GM21447 (cell line): ENCODE measurements at regions not wholly inside any gene's neighbourhood (a gene's known extent, or its start where the extent isn't known, plus 50 kb on each side); places are given as distances from the start of the nearest gene placed in this dataset.
"Not testable (repeated sequence)": the region's sequence is repeated elsewhere in the genome, so short reads cannot be mapped to it uniquely, and the experiment has no call there.

Experiments used
- ATAC-seq: cut with Tn5 transposase; IDR thresholded peaks from one replicate; pipeline ENCODE4 v1.9.1; 2021; ENCODE audit not compliant: unreplicated experiment

GRCh38 chr9:12351293-12352044 lies 341.7 kb upstream of the TYRP1 start:
- no peak for ATAC-seq

GRCh38 chr9:12352045-12352315 lies 341.2 kb upstream of the TYRP1 start:
- no peak for ATAC-seq

GRCh38 chr9:12363439-12363838 lies 329.7 kb upstream of the TYRP1 start:
- no peak for ATAC-seq

GRCh38 chr9:12368569-12368968 lies 324.6 kb upstream of the TYRP1 start:
- ATAC-seq = no peak

GRCh38 chr9:12391839-12392509 lies 301.2 kb upstream of the TYRP1 start:
- ATAC-seq = no peak

GRCh38 chr9:12394105-12394504 lies 299.1 kb upstream of the TYRP1 start:
- ATAC-seq = no peak

GRCh38 chr9:12403721-12404120 lies 289.5 kb upstream of the TYRP1 start:
- no peak for ATAC-seq

GRCh38 chr9:12413986-12414385 lies 279.2 kb upstream of the TYRP1 start:
- ATAC-seq = no peak

GRCh38 chr9:12414514-12414913 lies 278.7 kb upstream of the TYRP1 start:
- no peak for ATAC-seq

- no peak for ATAC-seq
Measured at GRCh38 chr9:12415361-12415760, 277.8 kb upstream of the TYRP1 start.

GRCh38 chr9:12416716-12417115 lies 276.5 kb upstream of the TYRP1 start:
- no peak for ATAC-seq

GRCh38 chr9:12424243-12424642 lies 268.9 kb upstream of the TYRP1 start:
- no peak for ATAC-seq

GRCh38 chr9:12425878-12426864 lies 267.0 kb upstream of the TYRP1 start:
- no peak for ATAC-seq

GRCh38 chr9:12439267-12439666 lies 253.9 kb upstream of the TYRP1 start:
- no peak for ATAC-seq

GRCh38 chr9:12441080-12441479 lies 252.1 kb upstream of the TYRP1 start:
- not testable (repeated sequence) for ATAC-seq

- ATAC-seq = no peak
Measured at GRCh38 chr9:12441506-12441905, 251.7 kb upstream of the TYRP1 start.

GRCh38 chr9:12448246-12448645 lies 244.9 kb upstream of the TYRP1 start:
- no peak for ATAC-seq

GRCh38 chr9:12457237-12457636 lies 235.9 kb upstream of the TYRP1 start:
- no peak for ATAC-seq

GRCh38 chr9:12461763-12462460 lies 231.3 kb upstream of the TYRP1 start:
- ATAC-seq = no peak

- ATAC-seq = no peak
Measured at GRCh38 chr9:12462861-12463260, 230.3 kb upstream of the TYRP1 start.

GRCh38 chr9:12463641-12464040 lies 229.5 kb upstream of the TYRP1 start:
- ATAC-seq = no peak
